HG02885 (cell line): ENCODE measurements at regions not wholly inside any gene's neighbourhood (a gene's known extent, or its start where the extent isn't known, plus 50 kb on each side); places are given as distances from the start of the nearest gene placed in this dataset.

Source experiments
- ATAC-seq: cut with Tn5 transposase; IDR thresholded peaks from one replicate; pipeline ENCODE4 v1.9.1; 2021; ENCODE audit warnings: mild to moderate bottlenecking; ENCODE audit not compliant: unreplicated experiment, poor library complexity

DNA sequence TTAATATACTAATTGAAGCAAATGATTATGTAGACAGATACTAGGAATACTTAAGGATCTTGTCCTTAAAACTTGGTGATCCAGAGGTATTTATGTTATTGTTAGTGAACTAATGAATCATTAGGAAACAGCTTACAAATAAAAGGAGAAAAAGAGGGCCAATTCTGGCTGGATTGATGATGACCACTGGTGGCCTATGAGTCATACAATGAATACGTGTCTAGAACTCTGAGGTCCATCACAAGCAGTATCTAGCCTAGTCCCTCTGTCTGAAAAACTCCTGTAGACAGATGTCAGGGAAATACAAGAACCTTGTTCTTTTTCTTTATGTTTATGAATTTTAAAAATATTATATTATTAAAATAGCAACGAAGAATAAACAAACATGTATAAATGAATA lies 51.7 kb upstream of the RTL1 start:
- no peak for ATAC-seq

DNA sequence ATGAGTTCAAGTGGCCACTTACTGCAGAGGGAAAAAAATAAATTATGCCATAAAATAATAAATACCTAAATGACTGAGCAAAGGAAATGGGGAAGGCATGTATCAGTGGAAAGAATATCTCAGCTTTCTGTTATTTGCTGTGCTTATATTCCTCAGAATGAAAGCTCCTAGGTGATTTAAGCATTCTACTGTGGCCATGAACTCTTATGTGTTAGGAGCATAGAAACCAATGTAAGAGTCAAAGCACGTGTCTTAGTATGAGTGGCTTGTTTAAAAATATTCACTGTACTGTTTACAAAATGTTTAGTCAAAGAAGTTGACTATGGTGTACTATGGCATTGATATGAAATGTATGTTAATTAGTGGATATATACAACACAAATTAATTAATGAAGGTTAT lies 59.0 kb upstream of the RTL1 start:
- no peak for ATAC-seq

DNA sequence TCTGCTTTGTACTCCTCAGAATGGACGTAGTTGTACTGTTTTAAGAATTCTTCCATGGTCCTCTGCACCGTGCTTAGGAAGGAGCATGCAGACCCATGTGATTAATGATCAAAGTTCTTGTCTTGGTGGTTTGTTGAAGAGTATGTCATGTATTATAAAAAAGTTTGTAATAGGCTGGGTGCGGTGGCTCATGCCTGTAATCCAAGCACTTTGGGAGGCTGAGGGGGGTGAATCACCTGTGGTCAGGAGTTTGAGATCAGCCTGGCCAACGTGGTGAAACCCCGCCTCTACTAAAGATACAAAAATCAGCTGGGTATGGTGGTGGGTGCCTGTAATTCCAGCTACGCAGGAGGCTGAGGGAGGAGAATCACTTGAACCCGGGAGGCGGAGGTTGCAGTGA lies 61.8 kb upstream of the RTL1 start:
- no peak for ATAC-seq

DNA sequence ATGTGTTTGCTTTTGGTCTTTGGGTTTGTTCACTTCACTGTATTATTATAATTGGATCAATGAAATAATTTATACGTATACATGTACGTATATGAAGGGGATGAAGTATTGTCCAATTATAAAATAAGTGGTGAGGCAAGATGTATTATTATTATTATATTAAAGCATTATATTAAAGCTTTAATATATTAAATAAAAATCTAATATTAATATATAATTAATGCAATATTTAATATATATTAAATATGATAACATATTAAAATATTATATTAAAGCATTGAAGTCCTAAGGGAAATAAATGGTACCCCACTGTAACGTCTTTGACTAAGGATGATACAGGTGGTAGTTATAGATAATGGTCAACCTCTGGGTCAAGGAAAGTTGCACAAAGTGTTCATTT lies 63.7 kb upstream of the RTL1 start:
- ATAC-seq = no peak

DNA sequence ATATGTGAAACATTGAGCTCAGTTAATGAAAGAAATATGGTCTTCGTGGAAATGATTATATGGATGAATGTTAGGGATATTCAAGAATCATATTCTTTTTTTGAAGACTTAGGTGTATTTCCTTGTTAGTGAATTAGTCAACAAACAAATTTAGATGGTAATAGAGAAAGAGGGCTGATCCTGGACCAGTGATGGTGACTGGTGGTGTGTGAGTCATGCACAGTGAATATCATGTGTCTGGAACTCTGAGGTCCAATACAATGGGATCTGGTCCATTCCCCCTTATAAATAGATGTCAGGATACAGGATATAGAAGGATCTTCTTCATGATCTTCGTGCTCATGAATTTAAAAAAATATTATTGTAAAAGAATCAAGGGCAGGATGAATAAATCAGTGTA lies 64.4 kb upstream of the RTL1 start:
- ATAC-seq = no peak

DNA sequence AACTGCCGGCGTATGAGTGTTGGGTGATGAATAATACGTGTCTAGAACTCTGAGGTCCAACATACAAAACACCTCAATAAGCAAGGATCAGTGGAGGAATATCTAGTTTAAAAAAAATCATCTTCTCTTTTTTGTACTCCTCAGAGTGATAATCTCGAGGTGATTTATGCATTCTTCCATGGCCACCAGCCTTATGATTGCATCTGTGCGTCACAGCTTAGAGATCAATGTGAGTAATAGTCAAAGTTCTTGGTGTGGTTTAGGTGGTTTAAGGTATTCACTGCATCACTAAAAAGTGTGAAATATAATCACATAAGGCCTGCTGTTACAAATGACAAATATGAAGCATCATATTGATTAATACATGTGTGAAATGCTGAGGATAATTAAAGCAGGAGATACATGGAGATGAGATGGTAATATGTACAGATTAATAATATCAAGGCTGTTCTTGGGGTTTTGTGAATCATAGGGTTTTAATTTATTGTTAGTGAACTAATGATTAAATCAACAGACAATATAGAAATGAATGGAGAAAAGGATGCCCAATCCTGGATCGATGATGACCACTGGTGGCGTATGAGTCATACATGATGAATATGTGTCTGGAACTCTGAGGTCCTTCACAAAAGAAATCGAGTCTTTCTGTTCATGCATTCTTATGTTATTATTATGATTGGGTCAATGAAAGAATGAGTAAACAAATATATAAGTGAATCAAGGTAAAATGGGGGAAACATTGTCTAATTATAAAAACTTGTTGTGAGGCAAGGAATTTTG lies 68.8 kb upstream of the RTL1 start:
- no peak for ATAC-seq

DNA sequence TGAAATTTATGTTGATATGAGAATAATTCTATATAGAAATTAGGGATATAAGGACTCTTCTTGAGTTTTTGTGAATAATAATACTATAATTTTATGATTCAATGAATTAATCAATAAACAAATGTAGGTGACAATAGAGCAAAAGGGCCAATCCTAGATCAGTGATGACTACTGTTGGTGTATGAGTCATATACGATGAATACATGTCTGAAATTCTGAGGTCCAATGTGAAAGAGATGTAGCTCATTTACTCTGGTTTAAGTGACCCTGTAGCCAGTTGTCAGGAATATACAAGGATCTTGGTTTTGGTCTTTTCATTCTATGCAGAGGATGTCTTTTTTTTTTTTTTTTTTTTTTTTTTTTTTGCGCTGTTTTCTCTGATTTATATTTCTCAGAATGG lies 72.1 kb upstream of the RTL1 start:
- no peak for ATAC-seq

DNA sequence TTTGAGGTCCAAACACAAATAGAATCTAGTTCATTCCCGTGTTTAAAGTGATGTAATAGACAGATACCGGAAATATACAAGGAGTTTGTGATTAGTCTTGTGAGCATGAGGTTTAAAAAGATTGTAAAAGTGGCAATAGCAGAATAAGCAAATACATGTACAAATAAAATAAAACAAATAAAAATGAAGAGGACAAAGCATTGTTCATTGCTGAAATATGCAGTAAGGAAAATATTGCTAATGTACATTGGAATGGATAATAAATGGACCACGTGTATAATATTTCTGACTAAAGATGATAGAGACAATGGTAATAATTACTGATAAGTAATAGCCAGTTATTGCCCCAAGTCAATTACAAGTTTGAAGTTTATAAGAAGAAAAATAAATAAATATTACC lies 75.6 kb upstream of the RTL1 start:
- ATAC-seq = no peak

DNA sequence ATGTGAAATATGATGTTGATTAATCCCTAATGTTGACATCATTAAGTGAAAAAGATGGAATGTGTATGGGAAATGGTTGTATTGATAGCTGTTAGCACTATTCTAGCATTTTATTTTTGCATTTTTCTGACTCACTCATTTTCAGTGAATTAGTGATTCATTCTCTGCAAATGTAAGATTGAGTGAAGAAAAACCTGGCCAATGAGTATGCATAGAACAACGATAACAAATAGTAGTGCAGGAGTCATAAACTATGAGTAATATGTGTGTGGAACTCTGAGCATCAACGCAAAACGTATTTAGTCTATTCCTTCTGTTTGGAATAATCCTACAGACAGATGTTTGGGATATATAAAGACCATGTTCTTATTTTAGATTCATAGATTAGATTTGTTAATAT lies 76.3 kb upstream of the RTL1 start:
- no peak for ATAC-seq

DNA sequence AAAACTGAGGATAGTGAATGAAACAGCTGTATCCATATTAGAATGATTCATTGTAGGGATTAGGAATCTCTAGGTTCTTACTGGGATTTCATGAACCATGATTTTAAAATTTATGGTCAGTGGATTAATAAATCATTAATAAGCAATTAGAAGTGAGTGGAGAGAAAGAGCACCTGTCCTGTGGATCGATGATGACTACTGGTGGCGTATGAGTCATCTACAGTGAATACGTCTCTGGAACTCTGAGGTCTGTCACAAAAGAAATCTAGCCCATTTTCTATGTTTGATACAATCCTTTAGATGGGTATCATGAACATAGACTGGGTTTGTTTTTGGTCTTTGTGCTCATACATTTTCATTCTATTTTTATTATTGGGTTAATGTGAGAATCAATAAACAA lies 77.3 kb upstream of the RTL1 start:
- no peak for ATAC-seq

DNA sequence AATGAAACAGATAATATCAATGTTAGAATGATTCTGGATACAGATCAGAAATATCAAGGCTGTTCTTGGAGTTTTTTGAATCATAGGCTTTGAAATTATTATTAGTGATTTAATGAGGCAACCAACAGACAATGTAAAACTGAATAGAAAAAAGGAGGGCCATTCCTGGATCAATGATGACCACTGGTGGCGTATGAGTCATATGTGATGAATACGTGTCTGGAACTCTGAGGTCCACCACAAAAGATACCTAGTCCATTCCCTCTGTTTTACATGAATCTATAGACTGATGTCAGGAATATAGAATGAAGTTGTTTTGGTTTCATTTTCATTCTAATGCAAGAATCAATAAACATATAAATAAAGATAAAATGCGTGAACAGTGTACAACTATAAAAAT lies 78.3 kb upstream of the RTL1 start:
- no peak for ATAC-seq

DNA sequence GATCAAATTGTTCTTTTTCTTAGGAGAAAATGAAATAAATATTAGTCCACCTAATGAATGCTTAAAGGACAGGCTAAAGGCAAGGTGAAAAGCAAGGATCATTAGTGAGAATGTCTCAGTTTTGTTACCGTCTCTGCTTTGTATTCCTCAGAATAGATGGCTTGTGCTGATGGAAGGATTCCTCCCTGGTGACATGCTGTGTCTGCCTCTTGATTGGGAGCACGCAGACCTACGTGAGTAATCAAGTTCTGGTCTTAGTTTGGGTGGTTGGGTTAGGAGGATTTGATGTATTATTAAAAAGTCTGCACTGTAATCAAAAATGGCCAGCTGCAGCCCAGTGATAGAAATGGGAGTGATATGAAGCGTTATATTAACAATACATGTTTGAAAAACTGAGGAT lies 78.8 kb upstream of the RTL1 start:
- ATAC-seq = no peak

DNA sequence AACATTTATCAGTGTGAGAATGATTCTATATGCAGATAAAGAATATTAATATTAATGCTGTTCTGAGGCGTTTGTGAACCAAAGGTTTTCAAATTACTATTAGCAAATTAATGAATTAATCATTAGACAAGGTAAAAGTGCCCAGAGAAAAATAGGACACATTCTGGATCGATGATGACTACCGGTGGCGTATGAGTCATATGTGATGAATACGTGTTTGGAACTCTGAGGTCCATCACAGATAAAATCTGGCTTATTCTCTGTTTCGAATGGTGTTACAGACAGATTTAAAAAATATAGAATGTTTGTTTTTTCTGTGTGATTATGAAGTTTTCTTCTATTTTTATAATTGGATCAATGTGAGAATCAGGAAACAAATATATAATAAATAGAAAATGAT lies 79.2 kb upstream of the RTL1 start:
- no peak for ATAC-seq

DNA sequence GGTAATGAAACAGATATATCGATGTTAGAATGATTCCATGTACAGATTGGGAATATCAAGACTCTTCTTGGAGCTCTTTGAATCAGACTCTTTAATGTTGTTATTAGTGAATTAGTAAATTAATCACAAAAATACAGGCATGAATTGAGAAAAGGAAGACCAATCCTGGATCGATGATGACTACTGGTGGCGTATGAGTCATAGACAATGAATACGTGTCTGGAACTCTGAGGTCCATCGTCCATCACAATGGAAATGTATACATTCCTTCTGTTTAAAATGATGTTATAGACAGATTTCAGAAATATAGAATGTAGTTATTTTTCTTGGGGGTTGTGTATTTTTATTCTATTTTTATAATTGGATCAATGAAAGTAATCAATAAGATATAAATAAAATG lies 80.2 kb upstream of the RTL1 start:
- ATAC-seq = no peak

DNA sequence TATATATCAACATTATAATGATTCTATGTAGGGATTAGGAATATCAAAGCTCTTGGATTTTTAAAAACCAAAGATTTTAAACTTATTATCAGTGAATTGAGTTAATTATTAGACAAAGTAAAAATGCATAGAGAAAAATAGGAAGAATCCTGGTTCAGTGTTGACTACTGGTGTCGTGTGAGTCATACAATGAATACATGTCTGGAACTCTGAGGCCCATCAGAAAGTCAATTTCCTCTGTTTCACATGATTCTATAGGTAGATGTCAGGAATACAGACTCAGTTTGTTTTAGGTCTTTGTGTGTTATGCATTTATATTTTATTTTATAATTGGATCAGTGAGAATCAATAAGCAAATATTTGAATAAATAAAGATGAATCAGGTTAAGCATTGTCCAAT lies 84.5 kb upstream of the RTL1 start:
- no peak for ATAC-seq

DNA sequence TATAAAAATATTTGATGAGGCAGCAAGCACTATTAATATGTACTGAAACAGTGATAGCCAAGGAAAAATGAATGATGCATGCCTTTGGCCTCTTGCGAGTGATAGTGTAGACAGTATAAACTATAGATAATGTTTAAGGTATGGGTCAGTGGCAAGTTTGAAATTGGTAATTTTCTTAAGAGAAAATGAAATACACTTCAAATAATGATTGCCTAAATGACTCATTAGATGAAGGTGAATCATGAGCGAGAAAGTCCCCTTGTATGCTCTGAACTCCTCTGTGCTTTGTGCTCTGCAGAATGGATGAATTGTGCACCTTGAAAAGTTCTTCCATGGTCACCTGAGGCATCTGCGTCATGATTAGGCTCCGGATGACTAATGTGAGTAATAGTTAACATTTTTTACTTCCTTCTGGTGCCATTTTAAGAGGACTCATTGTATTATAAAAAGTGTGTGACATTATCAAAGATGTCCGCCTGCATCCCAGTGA lies 84.9 kb upstream of the RTL1 start:
- no peak for ATAC-seq

DNA sequence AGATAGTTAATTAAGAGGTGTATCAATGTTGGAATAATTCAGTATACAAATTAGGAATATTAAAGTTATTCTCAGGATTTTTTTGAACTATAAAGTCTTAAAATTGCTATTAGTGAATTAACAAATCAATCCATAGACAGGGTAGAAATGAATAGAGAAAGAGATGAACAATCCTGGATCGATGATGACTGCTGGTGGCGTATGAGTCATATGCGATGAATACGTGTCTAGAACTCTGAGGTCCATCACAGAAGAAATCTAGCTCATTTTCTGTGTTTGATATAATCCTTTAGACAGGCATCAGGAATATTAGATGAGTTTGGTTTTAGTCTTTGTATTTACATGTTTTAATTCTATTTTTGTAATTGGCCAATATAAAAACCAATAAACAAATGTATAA lies 85.4 kb upstream of the RTL1 start:
- no peak for ATAC-seq

DNA sequence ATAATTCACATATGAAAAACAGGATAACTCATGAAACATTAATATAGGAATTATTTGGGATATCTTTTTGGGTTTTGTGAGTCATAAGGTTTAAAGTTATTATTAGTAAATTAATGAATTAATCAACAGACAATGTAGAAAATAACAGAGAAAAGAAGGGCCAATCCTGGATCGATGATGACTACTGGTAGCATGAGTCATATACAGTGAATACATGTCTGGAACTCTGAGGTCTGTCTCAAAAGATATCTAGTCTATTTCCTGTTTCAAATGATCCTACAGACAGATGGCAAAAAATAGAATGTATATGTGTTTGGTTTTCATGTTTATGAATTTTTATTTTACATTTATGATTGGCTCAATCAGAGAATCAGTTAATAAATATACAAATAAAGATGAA lies 86.4 kb upstream of the RTL1 start:
- ATAC-seq = no peak

DNA sequence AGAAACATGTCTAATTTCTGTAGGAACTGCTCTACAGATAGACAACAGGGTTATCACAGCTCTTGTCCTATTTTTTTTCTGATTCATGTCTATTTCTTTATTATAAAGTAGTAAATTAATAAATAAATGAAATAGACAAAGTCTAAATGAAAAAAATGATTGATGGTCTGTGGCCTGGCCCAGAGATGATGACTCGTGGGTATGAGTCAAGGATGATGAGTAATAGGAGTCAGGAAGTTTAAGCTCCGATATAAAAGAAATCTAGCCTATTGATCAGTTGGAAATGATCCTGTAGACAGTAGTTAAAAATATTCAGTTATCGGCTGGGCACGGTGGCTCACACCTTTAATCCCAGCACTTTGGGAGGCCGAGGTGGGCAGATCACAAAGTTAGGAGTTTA lies 90.6 kb upstream of the RTL1 start:
- no peak for ATAC-seq

DNA sequence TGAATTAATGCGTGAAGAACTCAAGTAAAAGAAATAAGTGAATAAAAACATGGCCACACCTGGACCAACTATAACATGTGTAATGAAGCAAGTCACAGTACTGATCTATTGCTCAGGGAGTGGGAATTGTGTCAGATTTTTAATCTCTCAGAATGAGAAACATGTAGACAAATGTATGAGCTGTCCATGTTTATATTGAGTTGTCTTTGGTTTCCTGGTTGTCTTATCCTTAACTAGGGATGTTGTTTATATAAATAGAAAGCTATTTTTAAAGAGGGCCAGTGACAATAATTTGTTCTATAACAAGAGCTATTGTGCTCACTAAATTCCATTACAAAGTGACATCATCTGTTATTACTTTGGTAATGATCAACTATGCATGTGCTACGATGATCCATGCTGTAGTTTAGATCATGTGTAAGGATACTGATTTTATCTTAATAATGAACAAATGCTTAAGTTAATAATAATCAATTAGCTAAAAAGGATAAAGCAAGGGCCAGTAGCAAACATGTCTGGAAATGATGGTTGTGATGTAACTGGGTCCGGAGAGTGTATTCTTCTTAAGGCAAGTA lies 91.3 kb upstream of the RTL1 start:
- ATAC-seq = no peak

DNA sequence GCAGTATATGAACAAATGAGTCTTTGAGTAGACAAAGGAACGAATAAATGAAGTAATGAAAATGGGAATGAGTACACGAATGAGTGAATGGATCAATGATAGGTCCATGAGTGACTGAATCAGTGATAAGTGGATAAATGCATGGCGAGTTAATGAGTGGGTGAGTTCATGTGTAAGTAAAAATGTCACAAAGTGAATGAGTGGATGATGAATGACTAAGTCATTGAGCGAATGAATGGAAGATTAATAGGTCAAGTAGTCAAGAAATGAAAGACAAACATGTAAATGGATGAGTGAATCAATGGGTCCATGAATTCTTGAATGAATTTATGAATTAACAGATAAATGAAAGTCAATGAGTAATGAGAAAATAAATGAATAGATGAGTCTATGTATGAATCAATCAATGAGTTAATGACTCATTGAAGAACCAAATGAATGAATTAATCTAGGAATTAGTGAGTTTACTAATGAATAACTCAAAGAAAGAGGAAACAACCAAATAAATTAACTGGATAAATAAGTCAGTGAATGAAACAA lies 97.3 kb upstream of the RTL1 start:
- ATAC-seq = no peak
